ENCODE measurements at regions not wholly inside any gene's neighbourhood (a gene's known extent, or its start where the extent isn't known, plus 50 kb on each side); places are given as distances from the start of the nearest gene placed in this dataset.

- ATAC-seq (ENCODE audit: poor library complexity), result no peak
- POLR2A ChIA-PET, result no interaction called here
- CTCF ChIA-PET, result no interaction called here
These were observed 380.8 kb upstream of the IMPG1 start for GRCh38 chr6:76453270-76453669.

GRCh38 chr6:76451926-76452709 lies 379.7 kb upstream of the IMPG1 start:
- Histone ChIP-seq H3K4me3 (ENCODE audit: low read length) (no peak overlapping the region), H3K9me3 (ENCODE audit: control insufficient read depth in 1 of 2, insufficient read depth in 1 of 2, low read length in 2 of 2) (peaks cover 0 to 23% of the 10 kb centered on the region in 2 experiments), H3K27me3 (ENCODE audit: control insufficient read depth in 1 of 2, insufficient read depth in 2 of 2, low read length in 2 of 2) (no peaks in the 10 kb centered on the region), H3K27ac (ENCODE audit: low read depth in 1 of 2, low read length in 2 of 2) (no peak overlapping the region), H3K36me3 (ENCODE audit: insufficient read depth, low read length) (no peaks in the 10 kb centered on the region), H3K4me1 (ENCODE audit: insufficient read depth, low read length) (no peaks in the 10 kb centered on the region)
- no peak for ATAC-seq (ENCODE audit: poor library complexity)
- Mint-ChIP-seq H3K4me3 (no peak overlapping the region), H3K27me3 (no peaks in the 10 kb centered on the region), H3K9me3 (peaks cover 13% of the 10 kb centered on the region), H3K4me1 (ENCODE audit: low read depth) (no peaks in the 10 kb centered on the region), H3K36me3 (ENCODE audit: low read depth) (no peaks in the 10 kb centered on the region), H3K27ac (no peak overlapping the region)
- intact Hi-C loops (cut with DNase I, micrococcal nuclease), result no loop called here
- no peak for DNase-seq
- TF ChIP-seq CTCF (IDR thresholded peaks at IDR 0.05), result no peak
- ChIA-PET POLR2A (no interaction called here), CTCF (no interaction called here)

More at GRCh38 chr6:76453270-76453669, 380.8 kb upstream of the IMPG1 start:
- TF ChIP-seq CTCF (IDR thresholded peaks at IDR 0.05), result no peak
- no peaks in the 10 kb centered on the region for H3K4me1 ChIP-seq (ENCODE audit: insufficient read depth, low read length)
- DNase-seq, result no peak
- H3K4me3 ChIP-seq (ENCODE audit: low read length), result no peak overlapping the region
- no peak overlapping the region for H3K27ac ChIP-seq (ENCODE audit: low read depth in 1 of 2, low read length in 2 of 2)
- H3K27me3 Mint-ChIP-seq, result no peaks in the 10 kb centered on the region
- no peaks in the 10 kb centered on the region for H3K36me3 Mint-ChIP-seq (ENCODE audit: low read depth)
- H3K4me3 Mint-ChIP-seq, result no peak overlapping the region
- intact Hi-C loops (cut with DNase I, micrococcal nuclease), result no loop called here
- no peak overlapping the region for H3K27ac Mint-ChIP-seq
- peaks cover 0 to 23% of the 10 kb centered on the region in 2 experiments for H3K9me3 ChIP-seq (ENCODE audit: control insufficient read depth in 1 of 2, insufficient read depth in 1 of 2, low read length in 2 of 2)
- H3K36me3 ChIP-seq (ENCODE audit: insufficient read depth, low read length), result no peaks in the 10 kb centered on the region
- H3K9me3 Mint-ChIP-seq, result peaks cover 9% of the 10 kb centered on the region
- no peaks in the 10 kb centered on the region for H3K4me1 Mint-ChIP-seq (ENCODE audit: low read depth)
- H3K27me3 ChIP-seq (ENCODE audit: control insufficient read depth in 1 of 2, insufficient read depth in 2 of 2, low read length in 2 of 2), result no peaks in the 10 kb centered on the region

- ATAC-seq (ENCODE audit: poor library complexity) (no peak), DNase-seq (no peak)
- peaks cover 0 to 17% of the 10 kb centered on the region in 2 experiments for H3K9me3 ChIP-seq (ENCODE audit: control insufficient read depth in 1 of 2, insufficient read depth in 1 of 2, low read length in 2 of 2)
- Mint-ChIP-seq H3K4me3 (no peak overlapping the region), H3K36me3 (ENCODE audit: low read depth) (no peaks in the 10 kb centered on the region), H3K27me3 (no peaks in the 10 kb centered on the region), H3K4me1 (ENCODE audit: low read depth) (no peaks in the 10 kb centered on the region), H3K9me3 (peaks cover 10% of the 10 kb centered on the region), H3K27ac (no peak overlapping the region)
- H3K27ac ChIP-seq (ENCODE audit: low read depth in 1 of 2, low read length in 2 of 2), result no peak overlapping the region
- ChIA-PET CTCF (no interaction called here), POLR2A (no interaction called here)
- TF ChIP-seq CTCF (IDR thresholded peaks at IDR 0.05), result no peak
- intact Hi-C loops (cut with DNase I, micrococcal nuclease), result no loop called here
- no peak overlapping the region for H3K4me3 ChIP-seq (ENCODE audit: low read length)
- H3K36me3 ChIP-seq (ENCODE audit: insufficient read depth, low read length), result no peaks in the 10 kb centered on the region
- H3K4me1 ChIP-seq (ENCODE audit: insufficient read depth, low read length), result no peaks in the 10 kb centered on the region
- no peaks in the 10 kb centered on the region for H3K27me3 ChIP-seq (ENCODE audit: control insufficient read depth in 1 of 2, insufficient read depth in 2 of 2, low read length in 2 of 2)
These were observed 375.6 kb upstream of the IMPG1 start for GRCh38 chr6:76448109-76448508.

Data from CD4-positive, alpha-beta T cell (primary cell).